ENCODE measurements at regions not wholly inside any gene's neighbourhood (a gene's known extent, or its start where the extent isn't known, plus 50 kb on each side); places are given as distances from the start of the nearest gene placed in this dataset.

DNA sequence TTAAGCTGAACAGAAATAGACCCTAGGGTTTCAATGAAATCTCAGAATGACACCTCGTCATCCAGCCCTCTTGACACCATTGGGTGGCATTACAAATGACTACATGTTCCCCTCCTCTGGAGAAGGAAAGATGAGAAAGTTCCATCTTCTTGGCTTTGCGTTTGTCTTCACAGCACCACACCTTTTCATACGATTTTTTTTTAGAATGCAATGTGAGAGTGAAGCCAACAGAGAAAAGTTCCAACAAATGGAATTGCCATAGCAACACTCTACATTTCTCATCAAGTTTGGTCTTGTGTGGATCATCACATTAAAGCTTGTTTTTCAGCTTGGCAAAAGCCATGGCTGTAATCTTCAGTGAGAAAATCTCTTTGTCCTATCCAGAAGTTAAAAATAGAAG lies 183.4 kb upstream of the SNX7 start:
- DNase-seq: no peak

DNA sequence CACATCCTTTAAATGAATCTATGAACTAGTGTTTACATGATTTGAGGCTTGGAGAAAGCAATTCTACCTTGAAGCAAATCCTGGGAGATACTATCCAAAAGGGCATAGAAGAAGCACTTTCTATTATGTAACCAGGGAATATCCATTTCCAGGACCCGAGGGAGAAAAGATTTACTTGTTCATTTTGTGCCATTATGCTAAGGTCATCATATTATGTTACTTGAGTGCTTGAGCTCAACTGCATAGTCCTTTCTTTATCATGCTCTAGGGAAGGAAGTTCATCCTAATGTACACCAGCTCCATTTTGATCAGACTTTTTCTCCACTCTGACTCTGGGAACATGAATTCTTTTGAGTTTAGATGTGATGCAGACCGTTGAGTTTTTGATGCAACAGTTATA lies 188.6 kb upstream of the SNX7 start:
- DNase-seq: no peak

DNA sequence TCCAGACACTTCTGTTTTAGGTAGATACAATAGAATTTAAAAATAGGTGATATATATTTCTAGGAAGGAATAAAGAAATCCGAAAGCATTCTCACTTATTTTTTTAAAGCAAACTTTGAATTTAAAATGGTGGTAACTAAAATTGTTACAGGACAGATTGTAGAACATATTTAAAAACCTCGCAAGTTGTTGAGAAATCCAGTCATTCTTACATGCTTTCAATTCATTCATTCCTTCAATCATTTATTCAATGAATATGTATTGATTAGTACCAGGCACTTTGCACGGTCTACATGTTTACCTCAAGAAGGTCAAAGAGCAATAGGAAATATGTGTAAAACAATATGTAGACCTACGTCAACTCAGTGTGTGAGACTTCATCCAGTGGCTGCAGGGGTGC lies 189.9 kb upstream of the SNX7 start:
- no peak for DNase-seq

DNA sequence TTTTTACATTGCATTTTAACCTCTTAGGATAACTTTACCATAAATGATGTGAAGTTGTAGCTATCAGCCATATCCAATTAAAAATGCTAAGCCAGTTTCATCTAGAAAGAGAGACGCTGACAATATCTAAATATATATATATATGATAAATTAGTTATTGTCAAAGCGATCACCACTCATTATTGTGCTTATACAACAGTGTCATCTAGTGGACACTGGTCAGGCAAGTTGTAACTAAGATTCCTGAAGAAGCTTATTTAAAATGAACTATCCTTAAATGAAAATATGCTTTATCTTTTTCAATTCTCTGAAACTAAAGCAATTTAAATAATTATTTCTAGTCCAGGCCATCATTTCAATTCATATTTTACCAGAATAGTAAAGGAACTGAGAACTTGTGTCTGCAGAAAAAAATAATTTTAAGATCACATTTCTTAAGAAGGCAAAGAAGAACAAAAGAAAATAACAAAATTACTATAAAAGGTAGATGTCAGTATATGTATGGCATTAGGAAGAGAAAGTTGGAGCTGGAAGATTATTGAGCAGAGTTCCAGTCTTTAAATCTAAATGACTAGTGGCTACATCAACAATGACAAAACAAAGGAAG lies 193.3 kb upstream of the SNX7 start:
- DNase-seq: no peak

DNA sequence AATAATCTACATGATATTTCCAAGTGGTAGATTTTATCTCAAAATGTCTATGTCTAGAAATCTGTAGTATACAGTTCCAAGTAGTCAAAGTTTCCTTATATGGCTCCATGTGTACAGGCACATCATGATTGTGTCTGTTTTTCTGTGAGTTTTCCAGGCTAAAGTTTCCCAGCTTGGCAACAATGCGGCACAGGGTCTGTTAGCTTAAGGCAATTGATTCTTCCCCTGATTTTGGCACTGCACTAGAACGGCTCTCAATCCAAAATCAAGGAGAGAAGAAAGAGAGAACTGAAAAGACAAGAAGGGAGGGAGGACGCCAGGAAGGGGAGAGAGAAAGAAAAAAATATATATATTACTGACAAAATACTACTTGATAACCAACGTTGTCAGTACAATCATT lies 193.9 kb upstream of the SNX7 start:
- no peak for DNase-seq

DNA sequence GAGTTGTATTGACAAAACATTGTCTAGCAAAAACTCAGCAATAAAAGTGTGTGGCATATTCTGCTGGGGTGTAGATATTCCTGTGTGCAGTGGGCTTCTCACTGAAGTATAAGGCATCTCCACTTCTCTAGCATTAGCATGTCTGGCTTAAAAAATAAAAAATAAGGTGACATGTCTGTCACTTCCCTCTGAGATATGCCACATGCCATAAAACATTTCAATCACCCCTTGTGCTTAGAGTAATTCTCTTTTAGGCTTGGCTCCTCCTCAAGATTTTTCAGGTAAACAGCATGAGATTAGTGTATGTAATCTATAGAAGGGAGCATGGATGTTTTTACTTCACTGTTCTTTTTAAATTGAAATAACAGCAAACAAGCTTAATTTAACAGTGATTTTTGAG lies 194.4 kb upstream of the SNX7 start:
- no peak for DNase-seq

DNA sequence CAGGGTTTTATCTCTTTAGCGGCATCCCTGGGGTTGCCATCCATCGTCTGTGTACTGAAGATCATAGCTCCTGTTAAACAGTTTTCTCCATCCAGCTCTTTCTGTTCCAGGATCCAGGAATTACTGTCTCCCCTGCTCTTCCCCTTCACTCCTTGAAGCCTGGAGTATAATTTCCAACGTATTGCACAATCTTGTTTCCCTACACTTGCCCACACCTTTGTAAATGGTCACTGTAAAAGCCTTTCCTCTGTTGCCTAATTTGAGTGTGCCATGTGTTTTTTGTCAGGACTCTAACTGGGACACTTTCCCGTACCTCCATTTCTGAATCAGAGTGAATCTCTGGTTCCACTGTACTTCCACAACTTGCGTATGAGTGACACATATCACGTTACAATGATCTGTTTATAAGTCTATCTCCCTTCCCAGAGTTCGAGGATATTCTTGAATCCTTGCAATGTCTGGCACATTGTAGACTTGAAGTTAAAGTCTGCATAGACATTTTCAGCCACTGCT lies 199.6 kb upstream of the SNX7 start:
- DNase-seq: no peak

DNA sequence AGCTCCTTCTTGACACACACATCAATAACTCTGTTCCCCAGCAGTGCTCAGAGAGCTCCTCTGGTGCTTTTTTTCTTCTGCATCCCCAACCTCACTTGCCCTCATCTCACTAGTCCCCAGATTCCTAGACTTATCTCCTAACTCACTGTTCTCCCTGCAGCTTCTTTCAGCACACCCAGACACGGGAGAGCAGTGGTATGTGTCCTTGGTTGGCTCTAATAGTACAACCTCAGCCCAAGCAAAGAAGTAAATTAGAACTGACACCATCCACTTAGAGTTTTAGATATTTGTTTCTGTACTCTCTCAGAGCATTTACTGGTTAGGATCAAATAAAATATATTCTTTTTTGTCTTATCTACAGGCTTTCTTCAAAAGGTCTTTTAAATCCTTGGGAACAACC lies 201.4 kb upstream of the SNX7 start:
- no peak for DNase-seq

DNA sequence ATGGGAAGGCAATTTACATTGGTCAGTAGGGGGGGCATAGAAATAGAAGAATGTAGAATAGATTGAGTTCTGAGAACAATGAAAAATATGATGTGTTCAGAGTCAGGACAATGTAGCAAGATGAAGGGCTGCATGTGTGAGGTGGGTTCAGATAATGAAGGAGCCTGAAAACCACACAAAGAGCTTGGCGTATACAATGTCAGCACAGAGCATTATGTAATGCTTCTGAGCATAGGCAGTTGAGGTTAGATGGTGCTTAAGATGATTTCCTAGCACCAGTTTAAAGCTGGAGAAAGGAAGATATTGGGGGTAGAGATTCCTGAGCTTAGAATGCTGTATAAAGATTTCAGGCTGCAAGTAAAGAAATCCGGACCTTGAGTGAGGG lies 202.0 kb upstream of the SNX7 start:
- DNase-seq: no peak

DNA sequence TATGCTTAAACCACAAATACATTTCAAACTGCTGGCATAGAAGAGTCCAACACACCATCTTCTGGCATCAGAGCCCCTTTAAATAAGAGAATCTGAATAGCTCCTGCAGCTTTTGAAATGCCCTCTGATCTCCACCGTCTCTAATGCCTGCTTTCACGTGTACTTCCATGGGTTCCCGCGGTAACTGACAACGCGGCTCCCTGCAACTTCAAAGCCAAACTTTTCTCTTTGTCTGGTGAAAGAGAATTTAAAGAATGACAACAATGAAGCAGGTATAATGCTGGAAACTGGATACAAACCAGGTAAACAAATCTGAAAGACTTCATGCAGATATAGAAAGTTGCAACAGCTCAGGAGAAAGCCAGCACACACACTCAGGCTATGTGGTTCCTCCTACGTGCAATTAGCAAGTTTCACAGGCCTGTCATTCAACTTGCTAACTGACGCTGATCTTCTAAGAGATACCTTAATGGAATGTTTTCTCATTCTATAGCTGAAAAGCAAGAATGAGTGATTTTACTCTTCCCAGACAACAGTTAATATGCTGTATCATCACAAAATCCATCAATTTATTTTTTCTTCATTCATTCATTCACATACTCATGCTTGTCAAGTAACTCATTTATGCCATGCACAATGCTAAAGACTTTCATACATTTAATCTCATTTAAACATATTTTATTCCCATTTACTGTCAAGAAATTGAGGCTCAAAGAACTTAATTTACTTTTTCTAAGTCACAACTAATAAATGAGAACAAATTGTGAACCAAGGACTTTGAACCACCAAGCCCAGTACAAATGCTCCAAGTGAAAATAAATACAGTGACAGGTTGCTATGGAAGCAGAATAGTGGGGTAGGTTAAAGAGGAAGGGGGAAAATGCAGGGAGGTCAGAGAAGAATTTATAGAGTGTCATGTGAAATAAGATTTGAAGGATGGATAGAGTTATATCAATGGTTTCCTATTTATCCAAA lies 202.7 kb upstream of the SNX7 start:
- no peak for DNase-seq

DNA sequence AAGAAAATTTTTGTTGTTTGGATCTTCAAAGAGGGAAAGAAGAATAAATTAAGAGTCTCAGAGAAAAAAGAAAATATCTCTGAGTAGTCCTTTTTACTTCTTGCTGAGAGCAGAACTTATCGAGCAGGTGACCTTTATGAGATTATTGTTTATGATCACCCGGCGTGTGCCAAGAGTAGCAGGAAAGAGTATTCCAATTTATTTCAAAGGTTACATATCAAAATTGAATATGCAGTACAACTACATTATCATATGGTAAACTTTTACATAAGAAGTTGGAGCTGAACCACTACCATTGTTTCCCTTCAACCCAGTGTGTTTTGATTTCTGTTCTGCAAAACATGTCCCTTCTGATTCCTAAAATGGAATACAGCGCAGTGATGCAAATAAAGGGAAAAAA lies 204.3 kb upstream of the SNX7 start:
- no peak for DNase-seq

DNA sequence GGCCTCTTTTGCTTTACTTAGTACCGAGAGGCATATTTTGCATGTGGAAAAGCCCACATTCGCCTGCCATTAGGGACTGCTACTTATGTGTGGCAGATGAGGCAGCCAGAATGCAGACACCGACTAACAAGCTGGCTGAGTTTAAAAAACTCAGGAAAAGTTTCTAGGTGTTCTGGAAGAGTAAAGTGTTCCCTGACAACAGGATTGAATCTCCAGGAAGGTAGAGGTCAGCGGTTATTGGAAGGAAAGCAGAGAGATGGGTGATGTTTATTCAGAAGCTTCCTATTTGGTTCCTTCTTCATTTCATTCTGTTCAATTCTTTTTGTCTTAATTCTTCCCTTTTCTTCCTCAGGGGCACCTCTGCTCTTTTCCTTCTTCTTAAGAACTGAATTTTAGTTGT lies 206.9 kb upstream of the SNX7 start:
- no peak for DNase-seq

DNA sequence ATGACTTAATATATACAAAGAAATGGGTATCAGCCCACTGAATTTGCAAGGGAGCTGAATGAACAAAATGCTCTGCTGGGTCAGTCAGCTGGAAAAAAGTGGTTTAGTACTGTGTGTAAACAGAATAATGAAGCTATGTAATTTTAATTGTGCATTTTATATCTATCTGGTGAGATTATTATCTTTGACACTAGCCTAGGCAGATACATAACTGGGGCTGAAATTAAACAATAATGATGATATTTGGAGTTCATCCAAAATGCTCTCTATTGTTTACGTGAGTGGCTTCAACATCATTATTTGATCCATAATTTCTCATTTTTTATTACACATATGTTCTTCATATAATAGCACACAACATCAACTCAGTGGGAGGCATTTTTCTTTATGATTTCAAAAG lies 208.5 kb upstream of the SNX7 start:
- DNase-seq: no peak

DNA sequence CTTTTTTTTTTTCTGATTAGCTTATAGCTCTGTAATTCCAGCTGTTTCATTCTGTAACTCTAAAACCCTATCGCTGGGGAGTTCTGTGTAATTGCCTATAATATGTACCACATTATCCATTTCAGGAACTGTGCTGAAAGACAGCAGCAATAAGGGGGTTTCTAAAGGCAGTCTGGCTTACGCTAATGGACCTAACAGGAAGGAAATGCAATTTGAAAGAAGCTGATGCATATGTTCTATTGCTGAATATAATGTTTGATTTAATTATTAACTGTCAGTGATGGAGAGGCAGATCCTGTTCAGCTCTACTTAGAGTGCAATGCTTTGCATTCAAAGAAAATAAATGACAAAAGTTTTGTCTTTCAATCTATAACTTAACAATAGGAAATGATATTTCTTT lies 209.4 kb upstream of the SNX7 start:
- DNase-seq: no peak

DNA sequence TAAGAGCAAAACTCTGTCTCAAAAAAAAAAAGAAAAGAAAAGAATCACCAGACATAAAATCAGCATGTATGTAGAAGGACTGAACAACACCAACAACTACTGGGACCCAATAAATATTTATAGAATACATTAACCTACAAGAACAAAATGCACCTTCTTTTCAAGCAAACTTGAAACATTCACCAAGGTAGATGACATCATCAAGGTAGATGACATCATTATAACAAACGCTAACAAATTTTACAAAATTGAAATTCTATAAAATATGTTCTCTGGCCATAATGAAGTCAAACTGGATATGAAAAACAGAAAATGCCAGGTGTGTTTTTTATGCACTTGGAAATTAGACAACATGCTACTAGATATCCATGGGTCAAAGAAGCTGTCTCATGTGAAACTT lies 220.2 kb upstream of the SNX7 start:
- DNase-seq: no peak

DNA sequence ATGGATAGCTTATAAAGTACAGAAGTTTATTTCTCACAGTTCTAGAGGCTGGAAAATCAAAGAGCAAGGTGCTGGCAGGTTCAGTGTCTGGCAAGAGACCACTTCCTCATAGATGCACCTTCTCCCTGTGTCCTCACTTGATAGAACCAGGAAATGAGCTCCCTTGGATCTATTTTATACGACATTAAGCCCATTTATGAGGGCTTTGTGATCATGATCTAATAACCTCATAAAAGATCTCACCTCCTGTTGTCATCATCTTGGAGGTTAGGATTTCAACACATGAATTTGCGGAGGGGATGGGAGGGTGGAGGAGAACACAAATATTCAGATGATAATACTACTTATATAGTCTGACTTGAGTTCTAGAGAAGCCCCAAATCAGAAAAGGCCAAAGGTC lies 222.1 kb upstream of the SNX7 start:
- DNase-seq: no peak

DNA sequence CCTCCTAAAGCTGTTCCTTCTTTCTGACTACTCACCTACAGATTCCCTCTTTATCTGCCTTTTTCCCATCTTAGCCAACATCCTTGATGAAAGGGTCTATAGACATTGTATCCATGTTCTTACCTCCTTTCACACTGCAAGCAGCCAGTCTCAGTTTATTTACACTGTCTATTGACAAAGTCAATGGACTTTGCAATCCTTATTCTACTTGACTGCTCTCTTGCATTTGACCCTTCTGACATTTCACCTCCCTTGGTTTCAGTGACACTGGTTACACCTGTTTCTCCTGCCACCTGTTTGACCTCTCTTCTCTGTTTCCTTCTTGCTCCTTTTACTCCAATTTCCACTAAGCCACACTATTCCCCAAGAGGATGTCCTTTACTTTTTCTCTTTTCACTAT lies 224.0 kb upstream of the SNX7 start:
- DNase-seq: no peak

DNA sequence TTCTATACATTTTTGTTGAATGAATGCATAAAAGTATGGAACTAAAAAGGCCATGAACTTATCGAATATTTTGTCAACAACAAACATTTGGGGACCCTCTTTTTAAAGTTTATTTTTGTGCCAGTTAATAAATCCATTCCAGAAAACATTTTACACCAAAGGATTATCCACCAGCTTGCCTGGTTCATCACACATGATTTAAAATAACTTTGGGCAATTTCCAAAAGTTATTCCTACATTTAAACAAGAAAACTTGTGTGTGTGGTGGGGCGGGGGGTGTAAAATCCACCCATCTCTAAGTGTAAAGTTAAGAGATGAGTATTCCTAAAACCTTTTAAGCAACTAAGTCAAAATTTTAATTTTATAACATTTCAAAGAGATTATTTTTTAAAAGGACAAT lies 224.5 kb upstream of the SNX7 start:
- DNase-seq: no peak

DNA sequence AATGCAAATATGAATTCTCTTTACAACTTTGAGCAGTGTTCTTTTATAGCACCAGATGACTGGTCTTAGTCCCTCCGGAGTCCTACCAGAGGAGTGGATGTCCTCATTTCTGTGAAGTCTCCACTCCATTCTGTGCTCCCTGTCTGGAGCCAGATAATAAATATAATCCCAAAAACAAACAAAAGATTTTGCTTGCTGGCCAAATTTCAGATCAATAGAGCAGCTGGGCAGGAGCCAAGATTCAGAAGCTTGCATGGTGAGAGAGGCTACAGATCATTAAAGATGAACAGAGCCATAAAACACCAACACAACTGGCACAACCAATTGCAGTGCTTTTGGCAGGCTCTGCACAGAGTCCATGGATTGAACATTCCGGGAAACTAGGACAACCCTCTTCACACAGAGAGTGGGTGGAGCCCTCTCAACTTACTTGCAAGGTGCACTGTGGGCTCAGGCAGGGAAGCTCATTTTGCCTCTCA lies 231.5 kb upstream of the SNX7 start:
- no peak for DNase-seq

DNA sequence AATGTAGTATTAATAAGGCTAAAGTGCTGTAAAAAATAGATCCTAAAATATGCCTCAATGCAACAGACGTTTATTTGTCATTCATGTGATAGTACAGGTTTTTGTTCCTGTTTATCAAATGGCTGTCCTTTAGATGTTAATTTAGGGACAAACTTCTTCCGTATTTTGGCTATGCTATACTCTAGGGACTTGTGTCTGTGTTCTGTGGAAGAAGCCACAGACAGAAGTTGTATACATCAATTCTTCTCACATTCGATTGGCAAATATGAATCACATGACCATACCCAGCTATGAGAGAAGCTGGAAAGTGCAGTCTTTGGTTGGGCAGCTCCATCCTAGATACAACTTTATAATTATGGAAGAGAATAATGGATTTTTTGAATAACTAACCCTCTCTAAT lies 232.7 kb upstream of the SNX7 start:
- DNase-seq: no peak

DNA sequence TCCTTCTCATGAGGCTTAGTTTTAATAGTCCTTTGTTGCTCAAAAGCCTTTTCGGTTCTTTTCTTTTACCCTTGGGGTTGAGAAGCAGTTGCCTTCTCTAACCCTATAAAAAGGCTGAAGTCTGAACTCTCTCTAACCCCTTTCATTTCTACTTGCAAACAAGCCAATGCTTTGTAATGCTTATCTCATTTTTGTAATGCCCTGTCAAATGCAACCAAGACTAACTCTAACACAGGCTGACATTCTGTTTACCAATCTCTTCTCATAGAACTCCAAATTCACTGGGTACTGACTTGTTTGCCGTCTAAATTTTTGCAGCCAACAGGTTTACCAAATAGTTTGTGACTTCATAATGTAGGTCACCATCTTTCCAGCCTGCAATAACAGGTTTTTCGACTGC lies 233.9 kb upstream of the SNX7 start:
- no peak for DNase-seq

DNA sequence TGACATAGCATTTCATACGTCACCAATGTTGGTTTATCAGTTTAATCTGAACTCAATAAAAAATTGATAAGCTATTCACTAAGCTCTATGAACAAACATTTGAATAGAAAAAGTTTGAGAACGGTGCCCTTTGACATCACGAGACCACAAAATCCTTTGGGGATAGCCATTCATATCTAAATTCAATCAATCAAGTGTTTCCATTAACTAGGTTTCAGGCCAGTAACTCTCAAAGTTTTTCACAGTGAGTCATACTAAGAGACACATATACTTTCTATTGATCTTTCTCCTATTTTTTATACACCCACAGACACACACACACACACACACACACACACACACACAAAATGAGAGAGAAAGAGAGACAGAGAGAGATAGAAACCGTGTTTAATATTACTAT lies 235.4 kb upstream of the SNX7 start:
- DNase-seq: no peak

DNA sequence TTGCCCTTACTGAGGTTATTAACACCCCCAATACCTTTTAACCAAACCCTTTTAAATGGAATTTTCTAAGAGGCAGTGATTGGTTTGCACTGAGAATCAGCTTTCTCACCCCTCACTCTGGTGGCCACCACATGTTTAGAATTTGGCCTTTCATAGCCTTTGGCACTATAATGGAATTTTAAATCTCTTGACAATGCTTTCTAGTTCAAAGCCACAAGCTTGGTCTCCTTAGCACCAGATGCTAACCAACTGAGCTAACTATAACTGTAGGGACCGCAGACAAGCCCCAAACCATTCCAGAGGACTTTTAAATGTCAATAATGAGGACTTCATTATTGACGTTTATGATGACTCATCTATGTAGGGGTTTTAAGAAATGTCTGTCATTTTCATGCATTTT lies 238.7 kb upstream of the SNX7 start:
- no peak for DNase-seq

DNA sequence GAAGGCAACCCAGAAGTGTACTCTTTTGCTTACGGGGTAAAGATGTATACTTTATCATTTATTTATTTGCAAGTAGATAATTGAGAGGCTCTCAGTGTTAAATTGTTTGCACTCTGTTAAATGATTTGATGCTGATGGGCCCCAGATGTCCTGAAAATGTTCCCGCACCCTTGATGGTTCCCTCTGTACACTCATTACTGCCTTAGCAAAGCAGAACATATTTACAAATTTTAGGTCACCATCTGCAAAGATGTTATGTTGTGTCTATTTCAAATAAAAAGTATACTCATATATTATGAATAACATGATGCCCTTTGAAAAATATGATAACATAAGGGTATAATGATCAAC lies 240.5 kb upstream of the SNX7 start:
- no peak for DNase-seq
